Ovary (tissue), 7 donors: ENCODE measurements at regions not wholly inside any gene's neighbourhood (a gene's known extent, or its start where the extent isn't known, plus 50 kb on each side); places are given as distances from the start of the nearest gene placed in this dataset.

Experiments
- DNase-seq, 5 donors: peaks; one replicate each; pipeline ENCODE4 v3.0.0-alpha.2; 2019 to 2020
- H3K27ac ChIP-seq, 2 donors: fragments of 200-600 bp; one replicate each; pipeline versions ENCODE4 v1.5.1 to v1.8.0; 2019 to 2022
- H3K27me3 ChIP-seq: fragments of 200-600 bp; one replicate; pipeline ENCODE4 v1.8.0; 2022
- H3K36me3 ChIP-seq: fragments of 200-600 bp; sonication (generic); one replicate; pipeline ENCODE4 v1.5.1; 2019
- H3K4me1 ChIP-seq: one replicate; pipeline ENCODE4 v1.8.1; 2013; ENCODE audit warnings: mild to moderate bottlenecking, moderate library complexity; ENCODE audit not compliant: insufficient read depth
- H3K4me3 ChIP-seq: fragments of 200-600 bp; sonication (generic); one replicate; pipeline ENCODE4 v1.5.1; 2017
- H3K9me3 ChIP-seq, 2 donors: fragments of 200-600 bp in 1 of 2; sonication (generic) in 1 of 2; one replicate each; pipeline versions ENCODE4 v1.5.1 to v1.8.1; 2013 to 2019; ENCODE audit warnings: mild to moderate bottlenecking in 1 of 2, moderate library complexity in 1 of 2
- CTCF ChIP-seq, 3 donors: fragments of 450-650 bp in 2 of 3; fragments of 200-600 bp in 1 of 3; IDR thresholded peaks; one replicate each; pipeline versions ENCODE4 v1.5.1 to v1.8.0; 2016 to 2022; ENCODE audit warnings: antibody characterized with exemption in 3 of 3, mild to moderate bottlenecking in 1 of 3
- EP300 ChIP-seq: sonication (generic); formaldehyde crosslinking; IDR thresholded peaks from one replicate; pipeline ENCODE4 v1.6.1; 2017; ENCODE audit warnings: antibody characterized with exemption
- POLR2A ChIP-seq: fragments of 450-650 bp; IDR thresholded peaks from one replicate; pipeline ENCODE4 v1.6.1; 2017; ENCODE audit warnings: antibody characterized with exemption, mild to moderate bottlenecking, moderate library complexity
- WGBS, 3 donors: extraction: QIAGEN DNeasy Blood & Tissue Kit in 1 of 3; methylation state at CpG; one replicate each; pipeline versions ENCODE4 v1.1.5 to v1.1.7; 2013 to 2017; 5-methylcytosine and 5-hydroxymethylcytosine counted together
- intact Hi-C, 4 donors: fragments of 100-400 bp; cut with DNase I; formaldehyde crosslinking; loops; one replicate each; pipeline versions ENCODE4 v1.11.0 to v1.15.1; 2022 to 2023
- donor health status: DM: no; HTN: no; CAD: no; lungs with moderate emphysema.
- donor health status: DM: no; HTN: no; CAD: no.
- donor health status: Bipolar disorder and iron deficiency.
- donor health status: DM: no; HTN: no; CAD: no.
- donor health status: DM: yes; HTN: yes; CAD: no.

GRCh38 chr19:32165141-32165540 lies 180.3 kb upstream of the ZNF507 start:
- no peak for DNase-seq
- Histone ChIP-seq H3K4me3 (no peak overlapping the region), H3K4me1 (no peaks in the 10 kb centered on the region), H3K27ac (no peak overlapping the region), H3K9me3 (no peaks in the 10 kb centered on the region), H3K36me3 (no peaks in the 10 kb centered on the region), H3K27me3 (no peaks in the 10 kb centered on the region)
- no peak for TF ChIP-seq POLR2A
- TF ChIP-seq CTCF (IDR thresholded peaks at IDR 0.05): no peak
- no peak for TF ChIP-seq EP300
- WGBS, 3 donors: 74 to 78% (median 78%) methylated on average over 11 of the region's 11 CpGs
- intact Hi-C loops: no loop called here

- Histone ChIP-seq H3K27ac (no peak overlapping the region), H3K27me3 (no peaks in the 10 kb centered on the region), H3K9me3 (no peaks in the 10 kb centered on the region), H3K4me1 (no peaks in the 10 kb centered on the region), H3K4me3 (no peak overlapping the region), H3K36me3 (no peaks in the 10 kb centered on the region)
- intact Hi-C loops: no loop called here
- 72 to 82% (median 77%) methylated on average over 16 of the region's 16 CpGs for WGBS, 3 donors
- no peak for TF ChIP-seq POLR2A
- TF ChIP-seq CTCF (IDR thresholded peaks at IDR 0.05): no peak
- no peak for TF ChIP-seq EP300
- no peak for DNase-seq
Measured at GRCh38 chr19:32165750-32166149, 179.7 kb upstream of the ZNF507 start.

- Histone ChIP-seq H3K27me3 (no peaks in the 10 kb centered on the region), H3K4me3 (no peak overlapping the region), H3K27ac (no peak overlapping the region), H3K36me3 (no peaks in the 10 kb centered on the region), H3K9me3 (no peaks in the 10 kb centered on the region), H3K4me1 (no peaks in the 10 kb centered on the region)
- 62 to 67% (median 65%) methylated on average over 9 of the region's 9 CpGs for WGBS, 3 donors
- no peak for DNase-seq
- intact Hi-C loops: no loop called here
- TF ChIP-seq POLR2A (no peak), EP300 (no peak)
Measured at GRCh38 chr19:32166238-32166637, 179.2 kb upstream of the ZNF507 start.

GRCh38 chr19:32168111-32168510 lies 177.3 kb upstream of the ZNF507 start:
- intact Hi-C loops: no loop called here
- Histone ChIP-seq H3K4me3 (no peak overlapping the region), H3K27me3 (no peaks in the 10 kb centered on the region), H3K4me1 (no peaks in the 10 kb centered on the region), H3K36me3 (no peaks in the 10 kb centered on the region), H3K27ac (no peak overlapping the region), H3K9me3 (no peaks in the 10 kb centered on the region)
- TF ChIP-seq EP300 (no peak), CTCF (IDR thresholded peaks at IDR 0.05) (no peak), POLR2A (no peak)
- DNase-seq: no peak
- 53 to 62% (median 56%) methylated on average over 4 of the region's 4 CpGs for WGBS, 3 donors

- intact Hi-C loops: no loop called here
- Histone ChIP-seq H3K4me1 (no peaks in the 10 kb centered on the region), H3K27me3 (no peaks in the 10 kb centered on the region), H3K36me3 (no peaks in the 10 kb centered on the region), H3K4me3 (no peak overlapping the region), H3K27ac (no peak overlapping the region), H3K9me3 (no peaks in the 10 kb centered on the region)
- 77 to 87% (median 79%) methylated on average over 5 of the region's 5 CpGs for WGBS, 3 donors
- no peak for DNase-seq
- TF ChIP-seq EP300: no peak
- no peak for TF ChIP-seq POLR2A
- no peak for TF ChIP-seq CTCF (IDR thresholded peaks at IDR 0.05)
Measured at GRCh38 chr19:32168606-32169005, 176.8 kb upstream of the ZNF507 start.
